NT2/D1 (cell line): ENCODE measurements at regions not wholly inside any gene's neighbourhood (a gene's known extent, or its start where the extent isn't known, plus 50 kb on each side); places are given as distances from the start of the nearest gene placed in this dataset.

ENCODE experiments used
- DNase-seq: peaks from one replicate; pipeline ENCODE4 v3.0.0-alpha.2; 2011; ENCODE audit warnings: low read depth, low spot score
- H3K27me3 ChIP-seq: 2 replicates; pipeline ENCODE4 v1.6.0; 2011; ENCODE audit warnings: mild to moderate bottlenecking; ENCODE audit not compliant: insufficient read length, insufficient read depth
- H3K36me3 ChIP-seq: 2 replicates; pipeline ENCODE4 v1.6.1; 2011; ENCODE audit warnings: mild to moderate bottlenecking, low read length, mixed read lengths; ENCODE audit not compliant: insufficient read depth, insufficient read length
- H3K4me1 ChIP-seq: 2 replicates; pipeline ENCODE4 v1.5.1; 2011; ENCODE audit not compliant: insufficient read depth, insufficient read length
- H3K4me3 ChIP-seq: 2 replicates; pipeline ENCODE4 v1.5.1; 2011; ENCODE audit warnings: low read depth; ENCODE audit not compliant: insufficient read length
- H3K9ac ChIP-seq: 2 replicates; pipeline ENCODE4 v1.6.0; 2011; ENCODE audit warnings: low read depth; ENCODE audit not compliant: insufficient read length
- H3K9me3 ChIP-seq: 2 replicates; pipeline ENCODE4 v1.5.1; 2011; ENCODE audit warnings: mild to moderate bottlenecking, low read length; ENCODE audit not compliant: insufficient read depth
- SUZ12 ChIP-seq: IDR thresholded peaks from 2 replicates; pipeline ENCODE4 v1.6.1; 2011; ENCODE audit not compliant: insufficient read length, insufficient read depth; ENCODE audit errors: extremely low read depth
- YY1 ChIP-seq: IDR thresholded peaks from 2 replicates; pipeline ENCODE4 v1.6.1; 2011; ENCODE audit not compliant: insufficient read length, insufficient read depth
- ZNF274 ChIP-seq: IDR thresholded peaks from 2 replicates; pipeline ENCODE4 v1.6.1; 2011; ENCODE audit warnings: mild to moderate bottlenecking, low read depth, low read length

DNA sequence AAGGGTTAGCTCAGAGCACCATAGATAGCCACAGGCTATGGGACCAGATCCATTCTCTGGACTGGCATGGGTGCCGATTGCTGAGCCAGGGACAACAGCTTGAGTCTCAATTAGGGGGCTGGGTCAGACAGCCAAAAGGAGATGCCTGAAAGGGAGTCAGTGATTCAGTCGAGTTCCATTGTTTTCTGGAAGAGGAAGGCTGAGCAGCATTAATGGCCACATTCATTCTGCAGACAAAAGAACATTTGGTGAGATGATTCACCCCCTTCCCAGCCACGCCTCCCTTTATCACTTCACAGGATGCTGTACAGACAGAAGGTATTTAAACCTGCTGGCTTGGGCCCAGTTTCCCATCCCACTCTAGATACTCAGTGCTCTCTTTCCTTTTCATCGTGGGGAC is 131.9 kb downstream of the ADAMTS15 start:
- Histone ChIP-seq H3K9me3 (peaks cover 43% of the 10 kb centered on the region), H3K4me3 (no peak overlapping the region)
- DNase-seq, result peak; percentile 89

DNA sequence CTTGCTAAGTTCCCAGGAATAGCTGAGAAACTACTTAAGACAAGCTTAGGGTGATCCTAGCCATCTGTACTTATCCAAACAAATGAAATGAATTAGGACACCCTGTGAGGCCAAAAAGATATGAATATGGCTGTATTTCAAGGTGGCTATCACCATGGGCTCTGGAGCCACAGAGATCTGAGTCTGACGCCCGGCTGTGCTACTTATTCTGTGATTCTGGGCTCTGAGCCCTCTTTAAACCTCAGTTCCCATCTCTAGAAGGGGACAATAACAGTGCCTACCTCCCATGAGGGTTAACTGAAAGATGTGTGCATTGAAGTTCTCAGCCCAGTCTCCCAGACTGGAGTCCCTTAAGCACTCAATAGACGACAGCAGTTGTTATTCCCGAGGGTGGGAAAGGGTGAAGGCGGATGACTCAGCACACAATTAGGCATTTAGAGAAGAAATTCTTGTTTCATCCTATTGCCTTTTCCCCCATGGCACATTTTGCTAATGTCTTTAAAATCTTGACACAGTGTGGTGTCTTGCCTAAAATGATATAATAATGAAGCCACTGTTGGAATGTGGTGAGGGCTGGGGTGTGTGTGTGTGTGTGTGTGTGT is 132.5 kb downstream of the ADAMTS15 start:
- Histone ChIP-seq H3K9me3 (peaks cover 43% of the 10 kb centered on the region), H3K4me1 (peaks cover 2% of the 10 kb centered on the region), H3K36me3 (no peaks in the 10 kb centered on the region), H3K4me3 (no peak overlapping the region), H3K27me3 (no peaks in the 10 kb centered on the region), H3K9ac (no peak overlapping the region)
- TF ChIP-seq ZNF274, result no peak
- no peak for TF ChIP-seq SUZ12
- peak; percentile 68 for DNase-seq

More for the DNA sequence above, 131.9 kb downstream of the ADAMTS15 start:
- no peaks in the 10 kb centered on the region for H3K4me1 ChIP-seq
- no peaks in the 10 kb centered on the region for H3K27me3 ChIP-seq
- no peaks in the 10 kb centered on the region for H3K36me3 ChIP-seq
- no peak for TF ChIP-seq ZNF274
- TF ChIP-seq YY1, result no peak
- TF ChIP-seq SUZ12, result no peak
- no peak overlapping the region for H3K9ac ChIP-seq

DNA sequence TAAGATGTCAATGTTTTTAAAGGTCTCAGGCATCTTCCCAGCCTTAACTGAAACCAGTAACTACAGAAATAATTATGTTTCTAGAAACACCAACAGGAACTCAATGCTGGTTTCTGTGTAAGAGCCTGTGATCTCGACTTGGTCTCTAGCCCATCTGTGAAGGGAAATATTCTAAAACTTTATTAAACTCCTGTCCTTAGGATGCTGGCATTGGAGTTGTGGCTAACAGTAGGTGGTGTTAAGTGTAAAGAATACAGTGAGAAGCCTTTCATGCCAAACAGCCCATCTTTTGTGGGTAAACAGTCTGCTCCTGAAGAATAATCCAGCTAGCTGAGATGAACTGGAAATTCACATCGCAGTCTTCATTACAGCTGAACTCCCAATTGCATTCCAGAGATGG is 133.2 kb downstream of the ADAMTS15 start:
- Histone ChIP-seq H3K9me3 (peaks cover 43% of the 10 kb centered on the region), H3K27me3 (no peaks in the 10 kb centered on the region), H3K9ac (no peak overlapping the region), H3K4me3 (no peak overlapping the region), H3K4me1 (peaks cover 2% of the 10 kb centered on the region), H3K36me3 (no peaks in the 10 kb centered on the region)
- no peak for DNase-seq
- no peak for TF ChIP-seq SUZ12
- TF ChIP-seq ZNF274, result no peak
- TF ChIP-seq YY1, result no peak

DNA sequence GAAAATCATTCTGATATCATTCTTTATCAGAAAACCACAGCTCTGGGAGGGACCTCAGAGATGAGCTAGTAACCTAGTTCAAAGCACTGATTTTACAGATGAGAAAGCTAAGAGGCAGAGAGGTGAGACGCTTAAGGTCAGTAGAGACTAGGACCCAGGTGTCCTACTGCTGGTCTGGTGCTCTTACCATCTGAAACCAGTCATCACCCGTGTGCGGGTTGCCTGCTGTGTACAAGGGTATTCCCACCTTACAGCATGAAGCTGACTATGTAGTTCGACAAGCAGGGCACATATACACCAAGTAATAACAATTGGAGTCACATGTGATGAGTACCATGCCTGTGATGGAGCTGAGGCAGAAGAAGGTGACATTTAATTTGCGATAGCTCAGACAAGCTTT is 133.7 kb downstream of the ADAMTS15 start:
- no peaks in the 10 kb centered on the region for H3K27me3 ChIP-seq
- TF ChIP-seq ZNF274 (no peak), YY1 (no peak), SUZ12 (no peak)
- H3K4me3 ChIP-seq, result no peak overlapping the region
- no peaks in the 10 kb centered on the region for H3K36me3 ChIP-seq
- peaks cover 43% of the 10 kb centered on the region for H3K9me3 ChIP-seq
- DNase-seq, result no peak
- H3K4me1 ChIP-seq, result peaks cover 2% of the 10 kb centered on the region
- H3K9ac ChIP-seq, result no peak overlapping the region

DNA sequence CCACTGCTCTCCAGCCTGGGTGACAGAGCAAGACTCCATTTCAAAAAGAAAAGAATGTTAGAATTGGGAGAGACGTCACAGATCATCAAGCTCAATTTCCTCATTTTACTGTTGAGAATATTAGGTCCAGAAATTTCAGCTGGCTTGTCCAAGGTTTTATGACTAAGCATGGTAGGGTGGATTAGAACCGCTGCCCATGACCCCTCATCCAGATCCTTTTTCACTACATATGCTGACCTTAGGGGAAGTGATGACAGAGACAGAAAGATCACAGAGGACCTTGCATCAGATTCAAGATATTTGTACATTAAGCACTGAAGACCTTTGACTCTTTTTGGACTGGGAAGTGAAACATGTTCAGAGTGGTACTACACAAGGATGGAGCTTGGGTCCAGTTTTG is 134.5 kb downstream of the ADAMTS15 start:
- Histone ChIP-seq H3K4me3 (no peak overlapping the region), H3K4me1 (peaks cover 2% of the 10 kb centered on the region), H3K9me3 (peaks cover 39% of the 10 kb centered on the region), H3K9ac (no peak overlapping the region), H3K27me3 (no peaks in the 10 kb centered on the region), H3K36me3 (no peaks in the 10 kb centered on the region)
- DNase-seq, result no peak
- TF ChIP-seq YY1 (no peak), SUZ12 (no peak), ZNF274 (no peak)

DNA sequence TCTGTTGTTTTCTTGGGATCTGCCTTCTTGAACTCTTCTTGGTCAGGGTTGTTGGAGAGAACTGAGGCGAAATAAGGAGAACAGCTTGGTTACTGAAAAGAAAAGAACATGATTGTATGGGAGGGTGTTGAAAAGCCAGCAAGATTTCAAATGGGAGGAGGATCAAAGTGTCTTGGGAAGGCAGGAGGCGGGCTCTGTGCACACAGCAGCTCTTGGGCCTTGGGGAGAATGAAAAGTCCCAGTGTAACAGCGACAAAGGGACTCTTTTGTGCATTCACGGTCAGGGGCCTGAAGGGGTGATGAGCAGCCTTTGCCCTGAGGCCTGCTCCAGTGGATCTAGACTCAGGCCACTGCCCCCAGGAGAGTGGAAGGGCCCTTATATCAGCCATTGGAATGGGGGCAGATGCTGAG is 135.4 kb downstream of the ADAMTS15 start:
- H3K36me3 ChIP-seq, result no peaks in the 10 kb centered on the region
- no peak for DNase-seq
- peaks cover 31% of the 10 kb centered on the region for H3K9me3 ChIP-seq
- H3K4me1 ChIP-seq, result peaks cover 2% of the 10 kb centered on the region
- H3K9ac ChIP-seq, result no peak overlapping the region
- H3K27me3 ChIP-seq, result no peaks in the 10 kb centered on the region
- TF ChIP-seq YY1 (no peak), SUZ12 (no peak), ZNF274 (no peak)
- H3K4me3 ChIP-seq, result no peak overlapping the region

DNA sequence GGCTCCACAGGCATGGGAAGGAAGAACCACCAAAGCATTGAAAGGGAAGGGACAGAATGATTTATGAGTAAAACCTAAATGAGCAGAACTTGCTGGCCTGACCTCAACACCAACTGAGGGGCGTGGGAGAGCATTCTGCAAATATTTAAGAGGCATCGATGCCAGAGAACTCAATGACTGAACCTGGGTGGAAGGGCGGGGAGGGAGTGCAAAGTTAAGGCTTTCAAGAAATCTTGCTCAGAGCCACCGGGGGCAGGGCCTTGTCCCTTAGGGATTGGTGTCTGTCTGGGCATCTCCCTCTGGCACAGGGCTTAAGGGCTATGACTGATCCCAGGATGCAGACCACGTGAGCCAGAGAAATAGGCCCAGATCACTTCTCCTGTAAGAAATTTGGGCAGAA is 137.1 kb downstream of the ADAMTS15 start:
- Histone ChIP-seq H3K9me3 (peaks cover 19% of the 10 kb centered on the region; the same call in 1 of the 2 replicates), H3K4me1 (peaks cover 2% of the 10 kb centered on the region), H3K9ac (no peak overlapping the region), H3K36me3 (no peaks in the 10 kb centered on the region), H3K4me3 (no peak overlapping the region), H3K27me3 (no peaks in the 10 kb centered on the region)
- TF ChIP-seq YY1 (no peak), SUZ12 (no peak), ZNF274 (no peak)
- no peak for DNase-seq

DNA sequence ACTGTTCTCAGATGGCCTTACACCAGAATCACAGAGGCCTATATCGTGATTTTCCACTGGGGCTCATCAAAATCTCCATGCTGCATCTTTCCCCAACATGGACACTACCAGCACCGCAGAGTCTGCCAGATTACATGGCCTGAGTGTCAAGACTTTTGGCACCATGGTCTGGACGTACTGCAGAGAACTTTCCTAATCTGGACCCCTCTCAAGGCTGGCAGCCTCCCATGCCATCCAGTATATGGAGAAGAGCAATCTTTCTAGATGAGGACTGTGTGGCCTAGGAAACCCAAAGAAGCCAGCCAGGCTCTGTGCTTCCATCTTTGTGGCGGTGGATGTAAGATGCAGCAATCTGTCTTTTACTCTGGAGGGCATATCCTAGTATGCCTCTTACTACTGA is 139.2 kb downstream of the ADAMTS15 start:
- no peak overlapping the region for H3K9ac ChIP-seq
- TF ChIP-seq YY1 (no peak), ZNF274 (no peak), SUZ12 (no peak)

More for the DNA sequence above, 139.2 kb downstream of the ADAMTS15 start:
- H3K4me3 ChIP-seq, result no peak overlapping the region
- H3K9me3 ChIP-seq, result peaks cover 8% of the 10 kb centered on the region; the same call in 1 of the 2 replicates
- no peaks in the 10 kb centered on the region for H3K27me3 ChIP-seq
- DNase-seq, result no peak
- peaks cover 2% of the 10 kb centered on the region for H3K4me1 ChIP-seq
- no peaks in the 10 kb centered on the region for H3K36me3 ChIP-seq
